ENCODE measurements at regions not wholly inside any gene's neighbourhood (a gene's known extent, or its start where the extent isn't known, plus 50 kb on each side); places are given as distances from the start of the nearest gene placed in this dataset.

GRCh38 chr11:114925591-114925990, 247.3 kb downstream of the NXPE2 start:
- Histone ChIP-seq H3K27me3 (ENCODE audit: control insufficient read depth, insufficient read depth, low read length) (no peaks in the 10 kb centered on the region; the same call in 1 of the 2 replicates), H3K36me3 (ENCODE audit: control insufficient read depth, insufficient read depth, low read length) (no peaks in the 10 kb centered on the region), H3K4me3 (ENCODE audit: low read depth, low read length) (no peak overlapping the region)
- DNase-seq (ENCODE audit: low read depth) = no peak
- TF ChIP-seq CTCF (IDR thresholded peaks at IDR 0.05; ENCODE audit: insufficient read depth, low read depth, low read length) = no peak
- ChIA-PET CTCF (no interaction called here), POLR2A (no interaction called here)

- no peak overlapping the region for H3K4me3 ChIP-seq (ENCODE audit: low read depth, low read length)
- DNase-seq (ENCODE audit: low read depth) = no peak
- no peaks in the 10 kb centered on the region; the same call in 1 of the 2 replicates for H3K27me3 ChIP-seq (ENCODE audit: control insufficient read depth, insufficient read depth, low read length)
- ChIA-PET CTCF (no interaction called here), POLR2A (no interaction called here)
- no peak for TF ChIP-seq CTCF (IDR thresholded peaks at IDR 0.05; ENCODE audit: insufficient read depth, low read depth, low read length)
- no peaks in the 10 kb centered on the region for H3K36me3 ChIP-seq (ENCODE audit: control insufficient read depth, insufficient read depth, low read length)
These were observed 250.0 kb downstream of the NXPE2 start for GRCh38 chr11:114928260-114928870.

DNA sequence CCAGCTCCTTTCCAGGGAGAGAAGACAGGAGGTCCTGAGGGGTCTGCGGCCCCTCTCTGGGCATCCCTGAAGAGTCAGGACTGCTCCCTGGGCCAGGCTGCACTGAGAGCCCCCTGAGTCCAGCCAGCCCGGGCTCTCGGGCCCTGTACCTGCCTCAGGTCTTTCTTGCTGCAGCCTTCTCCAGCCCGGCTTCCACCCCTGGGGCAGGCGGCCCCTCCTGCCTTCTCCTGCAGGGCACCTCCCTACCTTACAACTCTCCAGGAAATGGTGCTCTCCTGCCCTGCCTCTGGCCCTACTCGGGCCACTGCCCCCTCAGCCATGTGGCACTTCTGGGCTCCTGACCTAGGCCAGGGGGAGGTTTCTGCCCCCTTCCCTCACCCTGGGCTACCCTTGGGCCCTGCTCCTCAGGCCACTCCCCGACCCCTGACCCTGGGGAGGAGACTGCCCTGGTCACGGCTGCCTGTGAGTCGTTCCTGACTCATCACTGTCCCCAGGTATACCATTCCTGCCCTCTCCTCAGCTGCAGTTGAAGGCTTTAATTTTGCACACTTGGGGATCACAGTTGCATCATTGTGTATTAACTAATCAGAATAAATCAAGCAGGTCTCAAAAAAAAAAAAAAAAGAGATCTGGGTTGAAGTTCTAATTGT, 251.1 kb downstream of the NXPE2 start:
- CTCF ChIA-PET = no interaction called here
- no peak for TF ChIP-seq CTCF (IDR thresholded peaks at IDR 0.05; ENCODE audit: insufficient read depth, low read depth, low read length)
- H3K4me3 ChIP-seq (ENCODE audit: low read depth, low read length) = no peak overlapping the region
- POLR2A ChIA-PET = no interaction called here
- no peak for DNase-seq (ENCODE audit: low read depth)
- H3K36me3 ChIP-seq (ENCODE audit: control insufficient read depth, insufficient read depth, low read length) = no peaks in the 10 kb centered on the region
- H3K27me3 ChIP-seq (ENCODE audit: control insufficient read depth, insufficient read depth, low read length) = no peaks in the 10 kb centered on the region; the same call in 1 of the 2 replicates

GRCh38 chr11:114938799-114939198, 260.5 kb downstream of the NXPE2 start:
- no peaks in the 10 kb centered on the region for H3K27me3 ChIP-seq (ENCODE audit: control insufficient read depth, insufficient read depth, low read length)
- no peaks in the 10 kb centered on the region for H3K36me3 ChIP-seq (ENCODE audit: control insufficient read depth, insufficient read depth, low read length)
- no peak for DNase-seq (ENCODE audit: low read depth)
- TF ChIP-seq CTCF (IDR thresholded peaks at IDR 0.05; ENCODE audit: insufficient read depth, low read depth, low read length) = no peak
- POLR2A ChIA-PET = no interaction called here
- no peak overlapping the region for H3K4me3 ChIP-seq (ENCODE audit: low read depth, low read length)
- CTCF ChIA-PET = no interaction called here

DNA sequence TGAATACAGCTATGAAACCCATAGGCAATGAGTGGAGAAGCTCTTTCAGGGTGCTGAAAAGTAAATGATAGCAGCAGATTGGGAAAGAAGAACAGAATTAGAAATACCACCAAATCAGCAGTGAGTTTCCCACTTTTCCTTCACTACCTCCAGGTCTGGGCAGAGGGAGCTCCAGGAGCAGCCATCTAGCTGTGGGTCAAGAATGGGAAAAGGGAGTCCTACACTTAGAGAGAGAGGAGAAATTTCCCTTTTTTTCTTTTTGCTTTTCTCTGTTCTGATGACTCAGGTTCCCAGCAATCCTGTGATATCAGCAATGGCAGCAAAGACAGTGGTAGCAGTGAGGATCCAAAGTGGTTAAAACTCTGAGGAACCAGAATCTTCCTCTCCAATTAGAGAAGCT, 263.9 kb downstream of the NXPE2 start:
- Histone ChIP-seq H3K36me3 (ENCODE audit: control insufficient read depth, insufficient read depth, low read length) (no peaks in the 10 kb centered on the region), H3K4me3 (ENCODE audit: low read depth, low read length) (no peak overlapping the region), H3K27me3 (ENCODE audit: control insufficient read depth, insufficient read depth, low read length) (no peaks in the 10 kb centered on the region)
- no peak for TF ChIP-seq CTCF (IDR thresholded peaks at IDR 0.05; ENCODE audit: insufficient read depth, low read depth, low read length)
- ChIA-PET POLR2A (no interaction called here), CTCF (no interaction called here)
- DNase-seq (ENCODE audit: low read depth) = no peak
